ENCODE measurements at regions not wholly inside any gene's neighbourhood (a gene's known extent, or its start where the extent isn't known, plus 50 kb on each side); places are given as distances from the start of the nearest gene placed in this dataset.

GRCh38 chrX:98380556-98380955, 1496.8 kb downstream of the RPA4 start:
- CTCF ChIA-PET = interaction anchor here (0.6 kb wide), 1 partner anchor 1435 kb away, joined by 3 read pairs; no protein-coding TSS in a partner anchor
- TF ChIP-seq CTCF (IDR thresholded peaks at IDR 0.05; ENCODE audit: insufficient read depth, low read depth, low read length) = no peak
- no peak for DNase-seq (ENCODE audit: low read depth)
- POLR2A ChIA-PET = no interaction called here
- no peak overlapping the region for H3K4me3 ChIP-seq (ENCODE audit: low read depth, low read length)
- no peaks in the 10 kb centered on the region for H3K36me3 ChIP-seq (ENCODE audit: control insufficient read depth, insufficient read depth, low read length)
- H3K27me3 ChIP-seq (ENCODE audit: control insufficient read depth, insufficient read depth, low read length) = no peaks in the 10 kb centered on the region

- CTCF ChIA-PET = no interaction called here
- no peak for TF ChIP-seq CTCF (IDR thresholded peaks at IDR 0.05; ENCODE audit: insufficient read depth, low read depth, low read length)
- DNase-seq (ENCODE audit: low read depth) = no peak
- POLR2A ChIA-PET = no interaction called here
- H3K36me3 ChIP-seq (ENCODE audit: control insufficient read depth, insufficient read depth, low read length) = no peaks in the 10 kb centered on the region
- no peak overlapping the region for H3K4me3 ChIP-seq (ENCODE audit: low read depth, low read length)
- H3K27me3 ChIP-seq (ENCODE audit: control insufficient read depth, insufficient read depth, low read length) = no peaks in the 10 kb centered on the region
These were observed 1514.8 kb downstream of the RPA4 start for GRCh38 chrX:98398542-98398941.

- POLR2A ChIA-PET = no interaction called here
- no peak for TF ChIP-seq CTCF (IDR thresholded peaks at IDR 0.05; ENCODE audit: insufficient read depth, low read depth, low read length)
These were observed 1521.7 kb downstream of the RPA4 start for GRCh38 chrX:98405376-98405775.

GRCh38 chrX:98407584-98407983, 1523.9 kb downstream of the RPA4 start:
- TF ChIP-seq CTCF (IDR thresholded peaks at IDR 0.05; ENCODE audit: insufficient read depth, low read depth, low read length) = no peak
- CTCF ChIA-PET = no interaction called here
- H3K4me3 ChIP-seq (ENCODE audit: low read depth, low read length) = no peak overlapping the region

More at GRCh38 chrX:98405376-98405775, 1521.7 kb downstream of the RPA4 start:
- Histone ChIP-seq H3K27me3 (ENCODE audit: control insufficient read depth, insufficient read depth, low read length) (no peaks in the 10 kb centered on the region), H3K4me3 (ENCODE audit: low read depth, low read length) (no peak overlapping the region), H3K36me3 (ENCODE audit: control insufficient read depth, insufficient read depth, low read length) (no peaks in the 10 kb centered on the region)
- CTCF ChIA-PET = no interaction called here
- DNase-seq (ENCODE audit: low read depth) = no peak

GRCh38 chrX:98409867-98410266, 1526.2 kb downstream of the RPA4 start:
- DNase-seq (ENCODE audit: low read depth) = no peak

More at GRCh38 chrX:98407584-98407983, 1523.9 kb downstream of the RPA4 start:
- H3K27me3 ChIP-seq (ENCODE audit: control insufficient read depth, insufficient read depth, low read length) = no peaks in the 10 kb centered on the region
- no peak for DNase-seq (ENCODE audit: low read depth)
- no peaks in the 10 kb centered on the region for H3K36me3 ChIP-seq (ENCODE audit: control insufficient read depth, insufficient read depth, low read length)
- POLR2A ChIA-PET = no interaction called here

More at GRCh38 chrX:98409867-98410266, 1526.2 kb downstream of the RPA4 start:
- TF ChIP-seq CTCF (IDR thresholded peaks at IDR 0.05; ENCODE audit: insufficient read depth, low read depth, low read length) = no peak
- CTCF ChIA-PET = no interaction called here
- Histone ChIP-seq H3K27me3 (ENCODE audit: control insufficient read depth, insufficient read depth, low read length) (no peaks in the 10 kb centered on the region), H3K36me3 (ENCODE audit: control insufficient read depth, insufficient read depth, low read length) (no peaks in the 10 kb centered on the region), H3K4me3 (ENCODE audit: low read depth, low read length) (no peak overlapping the region)
- POLR2A ChIA-PET = no interaction called here
